ENCODE measurements at regions not wholly inside any gene's neighbourhood (a gene's known extent, or its start where the extent isn't known, plus 50 kb on each side); places are given as distances from the start of the nearest gene placed in this dataset.
"Not testable (repeated sequence)": the region's sequence is repeated elsewhere in the genome, so short reads cannot be mapped to it uniquely, and the experiment has no call there.

DNA sequence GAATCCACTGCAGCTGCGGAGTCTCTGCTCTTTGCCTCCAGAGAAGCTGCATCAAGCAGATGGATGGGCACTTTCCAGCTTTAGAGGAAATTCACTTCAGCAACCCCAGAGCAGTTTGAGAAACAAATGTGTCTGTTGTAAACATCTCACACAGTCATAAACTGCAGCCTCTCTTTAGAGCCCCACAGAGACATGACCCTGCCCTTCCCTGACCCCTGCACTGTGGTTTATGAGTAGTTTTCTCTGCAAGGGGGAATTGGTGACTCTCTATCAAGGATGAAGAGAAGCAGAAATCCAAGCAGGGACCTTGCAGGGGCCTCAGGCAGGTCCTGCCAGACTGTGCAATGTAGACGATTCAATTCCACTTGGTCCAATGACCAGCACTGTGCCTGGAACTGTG, 160.2 kb downstream of the SH2D4B start:
- no peak for FAIRE-seq

DNA sequence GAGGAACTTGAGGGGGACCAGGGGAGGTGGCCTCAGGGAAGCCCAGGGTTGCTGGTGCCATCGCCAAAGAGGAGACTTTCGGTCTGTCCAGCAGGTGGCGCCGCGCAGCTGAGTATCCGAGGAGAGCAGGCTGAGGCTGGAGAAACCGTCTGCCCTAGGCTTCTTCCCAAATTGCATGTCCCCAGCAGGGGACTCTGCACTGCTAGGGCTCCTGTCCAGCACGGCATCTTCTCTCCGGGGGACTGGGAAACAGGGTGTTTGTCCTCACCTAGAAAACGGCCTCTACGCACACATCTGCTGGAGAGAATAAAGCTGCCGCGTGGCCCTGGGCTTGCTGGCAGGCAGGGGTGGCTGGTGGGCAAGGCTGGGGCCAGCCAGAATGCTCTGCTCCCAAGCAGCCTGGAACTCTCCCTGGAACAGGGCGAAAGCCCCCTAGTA, 161.9 kb downstream of the SH2D4B start:
- no peak for FAIRE-seq

DNA sequence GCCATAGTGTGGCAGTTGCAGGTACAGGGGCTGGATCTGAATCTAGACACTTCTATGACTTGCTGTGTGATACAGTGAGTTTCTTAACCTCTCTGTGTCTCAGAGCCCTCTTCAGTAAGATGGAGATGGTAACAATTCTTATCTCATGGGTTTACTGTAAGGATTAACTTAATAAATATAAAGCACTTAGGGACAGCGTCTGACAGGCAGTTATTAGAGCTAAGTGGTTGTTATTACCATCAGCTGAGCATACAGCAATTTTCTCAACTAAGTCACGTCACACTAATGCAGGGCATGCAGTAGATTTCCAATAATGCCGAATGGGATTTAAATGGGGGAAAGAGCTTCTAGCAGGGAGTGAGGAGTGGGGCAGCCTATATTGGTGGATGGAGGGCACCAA, 162.6 kb downstream of the SH2D4B start:
- FAIRE-seq: no peak

- FAIRE-seq: no peak
Observed at GRCh38 chr10:80700760-80701444, 163.2 kb downstream of the SH2D4B start.

- FAIRE-seq: no peak
Observed at GRCh38 chr10:80701706-80702105, 164.0 kb downstream of the SH2D4B start.

- no peak for FAIRE-seq
Observed at GRCh38 chr10:80702143-80702542, 164.4 kb downstream of the SH2D4B start.

- no peak for FAIRE-seq
Observed at GRCh38 chr10:80705899-80706298, 168.2 kb downstream of the SH2D4B start.

GRCh38 chr10:80708185-80708584, 170.5 kb downstream of the SH2D4B start:
- FAIRE-seq: no peak

GRCh38 chr10:80708808-80709207, 171.1 kb downstream of the SH2D4B start:
- FAIRE-seq: no peak

DNA sequence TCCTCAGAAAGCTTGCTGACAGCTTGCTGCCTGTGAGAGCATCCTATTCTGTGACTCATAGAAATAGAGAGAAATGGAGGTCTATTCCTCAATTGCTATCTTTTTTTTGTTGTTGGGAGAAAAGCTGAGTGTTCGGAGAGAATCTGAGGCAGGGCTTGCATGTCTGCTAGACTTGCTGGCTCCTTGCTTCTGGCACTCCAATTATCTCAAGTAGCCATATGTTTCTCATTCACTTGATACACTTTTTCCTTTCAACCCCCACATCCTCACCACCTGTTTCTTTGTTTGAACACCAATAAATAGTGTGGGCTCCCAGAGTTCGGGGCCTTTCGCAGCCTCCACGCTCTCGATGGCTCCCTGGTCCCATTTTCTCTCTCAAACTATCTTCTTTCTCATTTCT, 172.2 kb downstream of the SH2D4B start:
- no peak for FAIRE-seq

DNA sequence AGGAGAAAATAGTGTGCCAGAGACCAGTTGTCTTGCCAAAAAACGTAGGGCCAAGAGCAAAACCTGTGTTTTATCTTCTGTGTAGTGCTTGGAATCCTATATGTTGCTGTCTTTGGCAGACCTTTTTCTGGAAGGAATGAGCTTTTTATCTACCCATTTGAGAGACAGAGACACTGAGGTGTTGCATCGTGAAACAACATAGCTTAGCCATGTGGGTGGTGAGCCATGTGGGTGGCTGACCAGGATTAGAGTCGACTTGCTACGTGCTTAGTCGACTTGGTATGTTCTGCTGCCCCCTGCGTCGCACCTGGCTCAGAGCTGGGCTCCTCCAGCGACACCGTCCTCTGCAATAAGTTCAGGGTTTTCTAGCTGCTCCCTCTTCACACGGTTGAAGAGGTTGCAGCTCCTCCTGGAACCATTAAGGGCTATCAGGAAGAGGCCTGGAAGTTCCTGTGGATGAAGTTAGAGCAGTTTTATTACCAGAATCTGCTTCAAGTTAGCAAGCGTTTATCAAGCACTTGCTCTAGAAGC, 175.8 kb downstream of the SH2D4B start:
- no peak for FAIRE-seq

DNA sequence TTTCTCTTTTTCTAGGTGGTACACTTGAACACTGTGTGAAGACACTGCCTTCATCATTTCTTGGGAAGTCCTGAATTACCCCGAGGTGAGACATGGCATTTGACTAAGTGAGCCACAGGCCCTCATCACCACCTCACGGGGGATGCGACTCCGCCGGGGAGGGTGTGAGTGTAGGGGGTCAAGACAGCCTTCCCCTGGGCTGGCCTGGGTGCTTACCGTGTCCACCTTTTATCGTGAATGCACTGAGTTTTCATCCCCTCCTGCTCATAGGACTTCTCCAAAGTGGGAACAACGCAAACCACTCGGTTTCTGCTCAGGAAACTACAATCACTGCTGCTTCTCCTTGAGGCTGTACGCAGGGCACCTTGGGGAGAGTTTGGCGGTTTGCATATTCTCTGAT, 176.9 kb downstream of the SH2D4B start:
- FAIRE-seq: no peak

DNA sequence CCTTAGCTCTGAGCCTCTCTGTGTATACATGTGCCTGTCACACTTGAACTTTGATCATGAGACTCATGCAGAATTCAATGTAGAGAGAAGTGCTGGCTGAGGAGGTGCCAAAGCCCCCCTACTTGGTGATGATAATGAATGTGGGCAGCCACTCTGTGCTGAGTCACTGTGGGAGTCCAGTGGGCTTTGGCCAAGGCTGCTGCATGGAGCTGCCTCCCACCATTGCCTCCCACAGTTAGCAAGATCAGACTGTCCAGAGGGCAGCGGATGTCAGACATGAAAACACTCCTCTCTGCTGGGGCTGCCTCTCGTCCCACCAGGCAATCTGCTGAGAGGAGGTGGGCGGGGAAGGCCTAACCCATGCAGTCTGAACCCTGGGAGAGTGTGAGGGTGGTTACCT, 180.3 kb downstream of the SH2D4B start:
- FAIRE-seq: no peak

- no peak for FAIRE-seq
Observed at GRCh38 chr10:80719935-80720334, 182.2 kb downstream of the SH2D4B start.

- FAIRE-seq: no peak
Observed at GRCh38 chr10:80720549-80720948, 182.8 kb downstream of the SH2D4B start.

DNA sequence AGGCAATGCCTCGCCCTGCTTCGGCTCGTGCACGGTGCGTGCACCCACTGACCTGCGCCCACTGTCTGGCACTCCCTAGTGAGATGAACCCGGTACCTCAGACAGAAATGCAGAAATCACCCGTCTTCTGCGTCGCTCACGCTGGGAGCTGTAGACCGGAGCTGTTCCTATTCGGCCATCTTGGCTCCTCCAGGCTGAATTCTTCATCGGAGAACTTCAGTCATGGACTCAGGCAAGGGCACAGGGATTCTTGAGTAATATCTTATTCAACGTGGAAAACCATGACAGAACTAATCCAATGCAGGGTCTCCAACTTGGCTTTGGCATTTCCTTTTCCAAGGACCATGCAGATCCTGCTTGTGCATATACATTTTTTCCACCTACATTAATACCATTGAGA, 190.7 kb downstream of the SH2D4B start:
- not testable (repeated sequence) for FAIRE-seq

GRCh38 chr10:80729896-80730295, 192.2 kb downstream of the SH2D4B start:
- no peak for FAIRE-seq

DNA sequence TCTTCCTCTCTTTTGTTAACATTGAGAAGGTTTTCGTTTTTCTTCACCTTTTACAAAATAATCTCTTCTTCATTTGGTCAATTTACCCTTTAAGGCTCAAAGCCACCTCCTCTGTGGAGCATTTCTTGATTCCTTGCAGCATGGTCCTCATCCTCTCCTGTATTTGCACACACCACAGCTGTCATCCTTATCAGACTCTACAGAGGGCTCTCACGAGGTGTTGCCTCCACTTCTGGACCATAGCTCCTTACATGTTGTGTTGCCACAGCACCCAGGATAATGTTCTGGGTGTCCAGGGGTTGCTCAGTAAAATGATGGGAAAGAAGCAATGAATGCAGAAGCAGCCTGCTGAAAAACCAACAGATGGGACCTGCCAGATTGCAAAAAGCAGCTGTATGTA, 192.8 kb downstream of the SH2D4B start:
- FAIRE-seq: no peak

GRCh38 chr10:80734589-80734988, 196.9 kb downstream of the SH2D4B start:
- FAIRE-seq: no peak

DNA sequence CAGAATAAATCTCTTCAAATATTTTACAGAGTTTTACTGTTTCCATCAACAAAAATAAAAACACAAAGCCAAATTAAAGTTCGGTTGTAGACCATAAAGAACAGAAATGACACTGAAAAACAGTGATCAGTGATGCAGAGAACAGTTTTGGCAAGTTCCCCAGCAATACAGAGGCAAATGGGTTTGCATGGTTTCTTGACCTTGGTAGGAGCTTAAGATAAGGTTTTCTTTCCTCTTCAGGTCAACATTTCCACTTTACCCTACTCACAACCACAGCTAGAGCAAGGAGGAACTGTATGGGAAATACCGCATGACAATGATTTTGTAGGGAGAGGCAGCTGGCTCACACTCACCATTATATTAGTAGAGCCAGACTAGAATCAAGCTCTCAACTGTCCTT, 199.5 kb downstream of the SH2D4B start:
- FAIRE-seq: no peak

- no peak for FAIRE-seq
Observed at GRCh38 chr10:80739328-80739727, 201.6 kb downstream of the SH2D4B start.

GRCh38 chr10:80739963-80740715, 202.4 kb downstream of the SH2D4B start:
- FAIRE-seq: no peak

- no peak for FAIRE-seq
Observed at GRCh38 chr10:80741278-80741677, 203.6 kb downstream of the SH2D4B start.

DNA sequence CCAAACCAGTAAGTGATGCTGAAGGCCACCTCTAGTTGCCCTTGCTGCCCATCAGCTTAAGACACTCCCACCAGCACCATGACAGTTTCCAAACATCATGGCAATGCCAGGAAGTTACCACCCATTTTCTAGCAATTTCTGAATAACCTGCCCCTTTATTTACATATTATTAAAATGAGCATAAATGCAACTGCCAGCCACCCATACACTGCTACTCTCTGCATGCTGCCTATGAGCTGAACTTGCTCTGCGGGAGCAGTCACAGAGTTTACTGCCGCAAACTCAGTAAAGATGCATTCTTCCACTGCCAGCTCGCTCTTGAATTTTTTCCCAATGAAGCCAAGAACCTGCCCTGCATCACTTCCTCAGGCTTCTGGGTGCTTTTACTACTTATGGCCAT, 212.6 kb downstream of the SH2D4B start:
- FAIRE-seq: no peak

Measured in colon (tissue), 2 donors.